Chondrocyte (in vitro differentiated cells): ENCODE measurements at regions not wholly inside any gene's neighbourhood (a gene's known extent, or its start where the extent isn't known, plus 50 kb on each side); places are given as distances from the start of the nearest gene placed in this dataset.

Experiments used
- DNase-seq: peaks from one replicate; pipeline ENCODE4 v3.0.0; 2021; ENCODE audit warnings: mixed read lengths, low spot score
- H3K27ac Mint-ChIP-seq: one replicate; pipeline ENCODE4 v1.8.0; 2021; ENCODE audit warnings: mild to moderate bottlenecking, moderate library complexity, mixed read lengths; ENCODE audit not compliant: unreplicated experiment
- H3K27me3 Mint-ChIP-seq: 2 replicates; pipeline ENCODE4 v1.8.0; 2021; ENCODE audit warnings: low read depth, mixed read lengths
- H3K36me3 Mint-ChIP-seq: 2 replicates; pipeline ENCODE4 v1.8.0; 2021; ENCODE audit warnings: low read depth, mixed read lengths
- H3K4me1 Mint-ChIP-seq: 2 replicates; pipeline ENCODE4 v1.8.0; 2021; ENCODE audit warnings: low read depth, mild to moderate bottlenecking, mixed read lengths
- H3K4me3 Mint-ChIP-seq: one replicate; pipeline ENCODE4 v1.8.0; 2021; ENCODE audit warnings: mild to moderate bottlenecking, moderate library complexity, mixed read lengths; ENCODE audit not compliant: unreplicated experiment
- H3K9me3 Mint-ChIP-seq: 2 replicates; pipeline ENCODE4 v1.8.0; 2021; ENCODE audit warnings: low read depth, mixed read lengths
- CTCF ChIP-seq: fragments of 200-600 bp; sonication (generic); IDR thresholded peaks from 2 replicates; pipeline ENCODE4 v1.5.0; 2021; ENCODE audit warnings: antibody characterized with exemption, mild to moderate bottlenecking, moderate library complexity

- Mint-ChIP-seq H3K27ac (no peak overlapping the region), H3K9me3 (peaks cover 29% of the 10 kb centered on the region), H3K36me3 (no peaks in the 10 kb centered on the region), H3K4me1 (no peaks in the 10 kb centered on the region), H3K27me3 (peaks cover 4% of the 10 kb centered on the region), H3K4me3 (no peak overlapping the region)
- DNase-seq: no peak
- no peak for TF ChIP-seq CTCF
These were observed 167.3 kb upstream of the SRD5A2 start for GRCh38 chr2:31748041-31748440.

- no peak for DNase-seq
- no peak overlapping the region for H3K27ac Mint-ChIP-seq
- H3K9me3 Mint-ChIP-seq: peaks cover 8% of the 10 kb centered on the region
- H3K4me3 Mint-ChIP-seq: no peak overlapping the region
- H3K27me3 Mint-ChIP-seq: peaks cover 13% of the 10 kb centered on the region
- no peaks in the 10 kb centered on the region for H3K36me3 Mint-ChIP-seq
- TF ChIP-seq CTCF: no peak
- H3K4me1 Mint-ChIP-seq: no peaks in the 10 kb centered on the region
These were observed 158.4 kb upstream of the SRD5A2 start for GRCh38 chr2:31739161-31739560.

GRCh38 chr2:31736695-31737454, 156.1 kb upstream of the SRD5A2 start:
- H3K4me1 Mint-ChIP-seq: no peaks in the 10 kb centered on the region
- H3K4me3 Mint-ChIP-seq: no peak overlapping the region
- H3K27me3 Mint-ChIP-seq: peaks cover 9% of the 10 kb centered on the region

GRCh38 chr2:31735716-31736115, 155.0 kb upstream of the SRD5A2 start:
- H3K9me3 Mint-ChIP-seq: peaks cover 12% of the 10 kb centered on the region
- no peak overlapping the region for H3K4me3 Mint-ChIP-seq
- DNase-seq: no peak
- TF ChIP-seq CTCF: no peak
- H3K27ac Mint-ChIP-seq: no peak overlapping the region
- H3K4me1 Mint-ChIP-seq: no peaks in the 10 kb centered on the region
- no peaks in the 10 kb centered on the region for H3K36me3 Mint-ChIP-seq
- peaks cover 9% of the 10 kb centered on the region for H3K27me3 Mint-ChIP-seq

More at GRCh38 chr2:31736695-31737454, 156.1 kb upstream of the SRD5A2 start:
- Mint-ChIP-seq H3K9me3 (peaks cover 12% of the 10 kb centered on the region), H3K36me3 (no peaks in the 10 kb centered on the region), H3K27ac (no peak overlapping the region)
- no peak for TF ChIP-seq CTCF
- no peak for DNase-seq

- Mint-ChIP-seq H3K36me3 (no peaks in the 10 kb centered on the region), H3K9me3 (peaks cover 14% of the 10 kb centered on the region), H3K27me3 (peaks cover 6% of the 10 kb centered on the region), H3K27ac (no peak overlapping the region), H3K4me3 (no peak overlapping the region), H3K4me1 (no peaks in the 10 kb centered on the region)
- DNase-seq: no peak
- TF ChIP-seq CTCF: peak; percentile 70
These were observed 148.8 kb upstream of the SRD5A2 start for GRCh38 chr2:31729442-31730092.
